GM19035 (cell line): ENCODE measurements at regions not wholly inside any gene's neighbourhood (a gene's known extent, or its start where the extent isn't known, plus 50 kb on each side); places are given as distances from the start of the nearest gene placed in this dataset.

Experiments
- ATAC-seq: cut with Tn5 transposase; IDR thresholded peaks from one replicate; pipeline ENCODE4 v1.9.1; 2021; ENCODE audit not compliant: unreplicated experiment

DNA sequence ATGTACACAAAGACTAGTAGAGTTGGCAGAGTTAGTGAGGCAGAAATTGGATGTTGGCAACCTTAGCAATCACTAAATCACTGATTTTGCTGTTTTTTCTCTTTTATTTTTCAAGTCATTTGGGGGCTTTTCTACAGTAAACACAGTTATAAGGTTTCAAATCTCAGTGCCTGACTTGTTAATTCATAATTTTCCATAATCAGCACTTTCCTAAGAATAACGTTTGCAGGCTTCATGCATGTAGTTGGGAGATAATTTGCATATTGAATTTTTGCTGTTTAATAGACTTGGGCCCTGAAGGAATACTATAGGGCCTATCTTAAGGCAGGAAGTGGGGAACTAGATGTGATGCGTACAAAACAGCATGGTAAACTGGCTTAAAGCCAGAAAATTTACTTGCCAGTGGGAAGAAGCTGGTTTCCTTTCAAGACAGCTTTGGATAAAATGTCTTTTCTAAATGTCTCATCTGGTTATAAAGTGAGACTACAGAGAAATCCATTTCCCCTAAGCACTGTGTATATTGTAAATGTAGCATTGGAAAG, 127.2 kb upstream of the SMIM21 start:
- ATAC-seq, result no peak

DNA sequence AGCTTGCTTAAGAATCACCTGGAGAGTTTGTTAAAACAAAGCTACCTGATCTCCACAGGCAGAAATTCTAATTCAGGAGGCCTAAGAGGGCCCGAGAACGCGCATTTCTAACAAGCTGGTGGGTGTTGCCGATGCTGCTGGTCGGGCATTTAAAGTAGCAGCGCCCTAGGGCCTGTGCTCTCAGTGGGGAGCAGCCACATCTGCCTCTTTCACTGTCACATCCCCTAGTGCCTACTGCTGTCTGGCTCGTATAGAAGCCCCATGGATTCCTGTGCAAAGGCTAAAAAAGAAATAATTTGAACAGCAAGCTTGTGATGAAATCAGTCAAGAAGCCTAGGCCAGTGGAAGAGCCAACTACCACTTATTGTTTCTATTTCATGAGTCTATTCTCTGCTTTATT, 126.7 kb upstream of the SMIM21 start:
- no peak for ATAC-seq

DNA sequence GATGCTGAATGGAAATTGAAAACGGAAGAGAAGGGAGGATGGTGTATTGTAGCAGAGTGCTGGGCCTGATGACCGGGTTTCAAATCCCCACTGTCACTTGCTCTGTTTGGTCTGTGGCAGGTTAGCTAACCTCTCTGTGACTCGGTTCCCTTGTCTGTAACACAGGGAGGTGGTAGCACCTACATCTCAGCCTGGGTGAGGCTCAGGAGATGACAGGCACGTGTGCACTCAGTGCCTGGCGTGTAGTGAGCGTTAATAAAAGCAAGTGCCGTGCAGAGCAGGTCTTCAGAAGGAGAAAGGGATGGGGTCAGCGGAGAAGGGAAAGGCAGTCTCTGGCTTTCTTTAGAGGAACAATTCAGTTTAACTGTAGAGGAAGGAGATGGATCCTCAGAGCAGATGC, 125.5 kb upstream of the SMIM21 start:
- ATAC-seq, result no peak

DNA sequence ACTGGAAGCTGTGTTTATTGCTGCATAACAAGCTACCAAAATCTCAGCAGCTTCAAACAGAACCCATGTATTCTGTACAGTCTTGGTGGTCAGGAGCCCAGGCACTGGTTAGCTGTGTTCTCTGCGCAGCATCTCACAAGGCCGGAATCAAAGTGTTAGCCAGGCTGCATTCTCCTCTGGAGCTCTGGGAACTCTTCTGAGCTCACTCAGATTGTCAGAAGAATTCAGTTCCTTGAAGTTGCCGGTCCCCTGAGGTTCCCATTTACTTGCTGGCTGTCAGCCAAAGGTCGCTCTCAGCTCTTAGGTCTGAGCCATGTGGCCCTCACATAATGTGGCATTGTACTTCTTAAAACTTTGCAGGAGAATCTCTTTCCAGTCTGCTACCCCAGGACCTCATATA, 123.6 kb upstream of the SMIM21 start:
- no peak for ATAC-seq

DNA sequence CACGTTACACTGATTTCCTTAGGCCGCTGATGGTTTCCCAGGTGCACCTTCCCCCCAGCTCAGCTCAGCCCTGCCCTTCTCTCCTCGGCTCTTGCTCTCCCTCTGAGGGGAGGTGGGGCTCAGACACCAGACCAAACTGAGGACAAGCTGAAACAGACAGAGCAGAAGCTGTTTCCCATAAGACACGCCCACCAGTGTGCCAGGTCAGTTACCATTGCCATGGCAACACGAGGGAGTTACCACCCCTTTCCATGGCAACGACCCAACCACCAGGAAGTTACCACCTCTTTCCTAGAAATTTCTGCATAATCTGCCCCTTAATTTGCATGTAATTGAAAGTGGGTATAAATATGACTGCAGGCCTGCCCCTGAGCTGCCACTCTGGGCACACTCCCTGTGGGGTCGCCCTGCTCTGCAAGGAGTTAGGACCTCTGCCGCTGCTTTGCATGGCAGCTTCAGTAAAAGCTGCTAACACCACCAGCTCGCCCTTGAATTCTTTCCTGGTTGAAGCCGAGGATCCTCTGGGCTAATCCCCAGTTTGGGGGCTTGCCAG, 120.9 kb upstream of the SMIM21 start:
- ATAC-seq, result no peak

DNA sequence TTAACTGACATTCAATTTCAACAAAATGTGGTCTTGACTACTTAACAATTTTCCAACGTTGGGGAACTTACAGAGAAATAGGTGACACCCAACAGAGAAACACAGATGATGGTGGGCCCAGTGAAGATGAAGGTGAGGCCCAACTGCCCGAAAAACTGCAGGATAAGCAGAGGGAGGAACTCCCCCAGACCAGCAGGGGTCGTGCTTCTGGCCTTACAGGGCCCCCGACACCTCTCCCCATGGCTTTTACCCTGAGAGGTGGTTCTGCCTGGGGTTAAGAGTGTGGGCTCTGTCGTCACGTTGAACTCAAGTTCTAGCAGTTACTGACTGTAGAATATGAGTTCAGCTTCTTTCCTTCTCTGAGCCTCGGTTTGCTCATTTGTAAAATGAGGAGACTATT, 119.5 kb upstream of the SMIM21 start:
- ATAC-seq, result no peak

DNA sequence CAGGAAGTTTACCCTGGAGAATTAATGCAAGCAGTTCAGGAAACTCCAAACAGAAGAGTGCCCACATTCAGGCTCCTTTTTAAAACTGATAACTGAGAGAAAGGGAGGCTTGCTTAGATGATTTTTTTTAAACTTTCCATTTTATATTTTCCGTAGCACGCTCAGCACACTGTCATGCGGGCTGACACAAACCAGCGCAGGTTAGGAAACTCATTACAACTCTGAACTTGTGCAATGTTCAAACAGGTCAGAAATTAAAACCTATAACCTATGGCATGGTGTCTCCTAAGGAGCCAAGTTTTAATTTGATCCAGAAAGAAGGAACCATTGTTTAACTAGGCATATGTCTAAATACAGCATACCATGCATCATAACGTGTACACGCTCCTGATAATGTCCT, 117.7 kb upstream of the SMIM21 start:
- no peak for ATAC-seq

DNA sequence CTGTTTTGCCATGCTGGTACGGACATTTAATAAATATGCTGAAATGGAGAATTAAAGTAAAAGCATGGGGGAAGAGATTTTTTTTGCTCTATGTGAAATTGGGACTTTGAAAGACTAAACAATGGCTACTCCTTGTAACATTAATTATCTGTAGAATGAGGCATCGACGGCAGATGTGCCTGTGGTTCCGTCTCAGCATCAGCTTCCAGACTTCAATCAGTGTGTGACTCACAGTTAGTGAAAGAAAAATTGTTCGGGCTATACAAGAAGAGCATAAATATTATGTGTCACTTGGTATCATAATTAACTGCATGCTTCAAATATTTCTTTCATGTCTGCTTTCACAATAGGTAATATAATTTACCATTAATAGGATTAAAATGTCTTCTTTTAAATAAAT, 117.0 kb upstream of the SMIM21 start:
- no peak for ATAC-seq

DNA sequence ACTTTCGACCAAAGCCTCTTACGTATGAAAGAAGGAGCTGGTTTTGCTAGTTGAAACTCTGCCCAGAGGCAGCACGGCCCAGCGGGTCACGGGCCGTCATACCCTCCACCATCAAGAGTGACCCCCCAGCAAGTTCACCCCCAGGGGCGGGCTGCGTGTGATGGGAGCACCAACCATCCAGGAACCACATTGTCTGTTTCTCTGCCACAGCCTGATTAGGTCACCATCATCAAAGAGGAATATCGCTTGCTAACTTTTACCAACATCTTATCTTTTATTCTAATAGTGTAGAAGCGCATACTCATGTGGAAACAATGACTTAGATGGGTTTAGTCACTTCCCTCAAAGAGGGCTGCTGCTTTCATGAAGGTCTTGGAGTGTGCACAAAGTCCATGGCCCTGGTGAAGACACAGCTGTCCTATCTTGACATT, 116.6 kb upstream of the SMIM21 start:
- no peak for ATAC-seq

DNA sequence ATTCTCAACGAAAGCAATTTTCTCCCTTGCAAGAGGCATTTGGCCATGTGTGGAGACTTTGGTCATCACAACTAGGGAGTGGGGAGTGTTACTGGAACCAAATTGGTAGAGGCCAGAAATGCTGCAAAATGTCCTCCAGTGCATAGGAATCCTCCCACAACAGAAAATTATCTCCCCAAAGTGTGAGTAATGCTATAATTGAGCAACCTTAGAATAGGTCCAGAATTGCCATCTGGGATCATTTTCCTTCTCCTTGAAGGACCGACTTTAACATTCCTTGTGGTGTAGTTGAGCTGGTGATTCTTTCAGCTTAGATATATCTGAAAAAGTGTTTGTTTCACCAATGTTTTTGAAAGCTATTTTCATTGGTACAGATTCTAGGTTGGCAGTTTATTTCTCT, 111.2 kb upstream of the SMIM21 start:
- ATAC-seq, result no peak

DNA sequence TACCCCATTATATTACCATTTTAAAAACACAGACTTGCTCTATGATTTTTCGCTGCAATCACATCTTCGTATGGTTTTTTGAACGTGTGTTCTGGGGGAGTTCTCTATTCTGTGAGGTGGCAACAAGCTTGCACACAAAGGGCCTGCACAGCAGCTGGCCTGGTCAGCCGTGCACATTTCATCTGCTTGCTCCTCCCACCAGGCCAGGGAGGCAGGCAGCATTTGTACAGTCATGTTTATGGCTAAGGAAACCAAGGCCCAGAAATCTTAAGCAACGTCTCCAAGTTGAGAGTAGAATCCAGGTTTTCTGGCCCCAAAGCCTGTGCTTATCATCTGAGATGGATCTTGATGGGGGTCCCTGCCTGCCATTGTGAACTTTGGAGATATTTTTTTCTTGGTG, 106.4 kb upstream of the SMIM21 start:
- ATAC-seq, result no peak

DNA sequence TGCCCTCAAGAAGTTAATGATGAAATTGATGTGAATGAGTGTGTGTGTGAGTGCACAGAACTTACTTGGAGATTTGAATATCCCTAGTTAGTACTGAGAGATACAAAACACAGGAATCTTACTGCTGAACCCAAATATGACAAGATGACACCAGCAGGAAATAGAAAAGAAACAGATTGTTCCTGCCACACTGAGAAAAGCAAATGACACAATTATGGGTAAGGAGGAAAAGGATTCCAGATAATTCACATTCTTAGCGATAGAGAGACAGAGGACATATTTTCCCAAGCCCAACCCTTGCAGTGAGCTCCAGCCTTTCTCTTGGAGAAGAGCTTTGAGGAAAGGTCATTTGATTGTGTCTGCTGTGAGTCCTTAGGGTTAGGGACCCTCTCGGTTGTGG, 105.7 kb upstream of the SMIM21 start:
- ATAC-seq, result no peak

DNA sequence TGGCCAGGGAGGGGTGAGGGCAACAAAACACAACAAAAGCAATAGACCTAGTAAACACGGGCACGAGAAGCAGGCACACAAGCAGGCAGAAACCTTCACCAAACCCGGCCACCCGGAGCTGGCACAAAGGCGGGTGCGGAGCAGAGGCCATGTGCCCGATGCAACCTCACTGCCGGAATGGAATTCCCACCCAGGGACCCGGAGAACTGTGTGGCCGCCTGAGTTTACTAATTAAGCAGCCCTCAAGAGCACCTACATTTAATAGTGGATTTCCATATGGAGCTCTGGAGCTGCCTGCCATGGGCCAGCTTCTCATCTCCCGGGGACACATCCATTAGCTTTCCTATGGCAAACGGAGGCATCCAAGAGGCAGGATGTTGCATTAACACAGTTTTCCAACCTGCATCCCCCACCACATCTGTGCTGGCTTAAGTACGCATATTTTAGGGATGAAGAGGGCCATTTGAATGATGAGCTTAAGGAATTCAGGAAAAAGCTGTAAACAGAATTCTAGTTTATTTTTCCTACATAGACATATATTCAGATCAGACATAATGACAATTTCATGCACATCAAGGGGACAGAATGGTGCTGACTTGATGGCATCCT, 104.5 kb upstream of the SMIM21 start:
- ATAC-seq, result no peak

DNA sequence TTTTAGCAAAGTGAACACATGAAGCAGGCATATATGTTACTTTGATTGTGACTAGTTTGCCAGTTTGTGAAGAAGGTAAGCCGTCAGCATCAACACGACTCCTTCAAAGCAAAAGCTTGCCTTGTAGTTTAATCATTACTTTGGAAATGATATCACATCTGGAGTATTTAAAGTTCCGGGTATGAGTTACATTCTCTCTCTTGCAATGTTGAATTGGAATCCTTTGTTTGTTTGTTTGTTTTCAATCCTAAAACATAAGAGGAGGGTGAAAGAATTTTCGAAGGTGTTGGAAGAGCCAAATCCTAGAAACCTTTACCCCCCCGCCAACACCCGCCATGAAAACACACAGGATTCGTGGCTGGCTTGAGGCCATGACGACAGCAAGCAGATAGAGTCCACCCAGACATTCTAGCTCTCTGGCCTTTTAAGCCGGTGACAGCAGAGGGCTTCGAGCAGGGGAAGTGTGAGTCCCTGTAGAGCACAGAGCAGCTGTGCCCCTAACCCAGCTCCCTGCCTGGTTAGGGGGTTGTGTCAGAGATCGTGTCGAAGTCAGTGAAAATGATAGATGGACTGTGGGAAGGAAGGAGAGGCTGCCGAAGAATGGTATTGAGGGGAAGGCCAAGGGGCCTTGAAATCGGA, 103.8 kb upstream of the SMIM21 start:
- no peak for ATAC-seq

DNA sequence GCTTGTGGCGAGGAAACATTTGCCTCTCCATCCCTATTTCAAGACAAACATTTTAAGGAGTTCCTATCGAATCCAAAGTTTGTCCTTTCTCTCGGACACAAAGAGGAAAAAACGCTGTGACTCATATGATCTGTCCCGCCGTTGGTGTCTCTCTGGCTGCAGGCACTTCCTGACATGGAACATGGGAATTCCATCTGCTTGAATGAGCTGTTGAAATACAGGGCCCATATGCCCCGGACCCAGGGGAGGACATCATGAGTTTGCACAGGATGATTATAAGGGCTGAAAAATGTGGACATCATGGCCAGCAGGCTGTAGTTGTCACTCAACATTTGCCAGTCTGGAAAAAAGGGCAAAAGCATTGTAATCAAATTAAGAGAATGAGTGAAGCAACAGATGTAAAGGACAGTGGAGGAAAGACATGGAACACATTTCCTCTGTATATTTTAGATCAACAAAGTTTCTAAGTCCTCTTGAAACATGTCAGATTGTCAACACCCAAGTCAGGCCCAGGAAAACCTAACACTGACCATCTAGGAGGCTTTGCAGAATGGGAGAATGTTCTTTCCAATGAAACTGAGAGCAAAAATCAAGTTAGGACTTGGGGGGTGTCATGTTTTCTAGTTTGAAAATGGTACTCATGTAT, 103.2 kb upstream of the SMIM21 start:
- no peak for ATAC-seq

DNA sequence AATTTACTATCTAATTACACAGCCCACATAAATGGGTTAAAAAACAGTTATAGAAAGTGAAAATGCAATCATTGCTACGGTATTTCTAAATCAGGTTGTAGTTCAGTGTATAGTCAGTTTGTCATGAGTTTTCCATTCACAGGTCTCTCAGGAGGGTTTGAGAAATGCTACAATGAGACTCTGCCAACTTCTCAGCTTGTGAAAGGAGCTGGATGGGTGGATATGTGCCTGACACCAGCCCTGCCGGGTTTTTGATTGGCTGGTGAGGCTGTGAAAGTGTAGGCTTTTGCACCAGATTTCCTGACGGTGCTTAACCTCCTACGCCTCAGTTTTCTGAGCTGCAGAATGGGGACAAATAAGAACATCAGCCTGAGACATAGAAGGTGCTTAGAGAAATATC, 102.6 kb upstream of the SMIM21 start:
- ATAC-seq, result no peak

DNA sequence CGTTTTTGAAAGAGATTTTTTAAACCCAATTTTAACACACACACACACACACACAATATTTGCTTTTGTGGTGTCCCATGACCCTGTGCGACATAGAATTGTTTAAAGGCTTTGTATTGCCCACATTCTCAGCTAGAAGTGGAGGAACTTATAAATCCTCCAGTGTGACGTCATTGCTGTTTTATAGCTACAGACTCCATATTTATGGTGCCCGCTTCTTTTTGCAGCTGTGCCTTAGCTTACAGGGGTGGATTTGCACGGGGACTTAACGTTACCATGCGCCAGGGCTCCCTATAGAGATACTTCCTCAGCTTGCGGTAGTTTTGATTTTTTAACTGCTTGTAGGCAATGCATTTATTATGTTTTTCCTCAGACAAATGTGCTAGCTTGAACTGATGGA, 101.9 kb upstream of the SMIM21 start:
- ATAC-seq, result no peak

DNA sequence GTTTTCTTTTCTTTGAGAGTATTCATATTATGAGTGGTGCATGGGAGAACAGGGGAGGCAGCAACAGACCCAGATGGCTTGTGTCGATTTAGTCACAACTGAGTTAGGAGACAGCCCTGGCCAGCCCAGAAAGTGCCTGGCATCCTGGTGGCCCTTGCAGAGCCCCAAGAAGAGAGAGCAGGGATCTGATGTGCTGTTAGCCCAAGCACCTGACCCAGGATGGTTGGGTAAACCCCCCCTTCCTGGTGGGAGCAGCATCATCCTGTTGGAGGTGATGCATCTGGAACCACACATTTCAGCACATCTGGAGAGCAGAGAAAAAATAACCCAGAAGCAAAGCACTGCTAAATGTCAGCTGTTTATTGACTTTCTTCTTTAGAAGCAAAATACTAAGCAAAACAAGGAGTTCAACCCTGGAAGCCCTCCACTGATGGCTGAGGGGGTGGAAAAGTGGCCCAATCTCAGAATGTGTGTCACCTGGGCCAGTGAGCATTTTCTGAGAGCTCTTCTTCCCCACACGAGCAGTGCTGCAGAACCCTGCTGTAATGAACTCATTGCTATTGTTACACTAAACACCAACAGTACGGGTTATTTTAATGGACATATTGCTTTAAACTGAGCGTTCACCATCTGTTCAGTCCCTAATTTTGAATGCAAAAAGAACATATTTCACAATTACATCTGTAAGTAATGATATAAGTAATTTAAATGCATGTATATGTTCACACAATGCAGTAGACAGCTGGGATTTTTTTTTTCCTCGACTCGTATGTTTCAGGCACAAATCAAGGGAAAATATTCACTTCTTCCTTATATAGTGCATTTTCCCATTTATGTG, 100.6 kb upstream of the SMIM21 start:
- no peak for ATAC-seq

DNA sequence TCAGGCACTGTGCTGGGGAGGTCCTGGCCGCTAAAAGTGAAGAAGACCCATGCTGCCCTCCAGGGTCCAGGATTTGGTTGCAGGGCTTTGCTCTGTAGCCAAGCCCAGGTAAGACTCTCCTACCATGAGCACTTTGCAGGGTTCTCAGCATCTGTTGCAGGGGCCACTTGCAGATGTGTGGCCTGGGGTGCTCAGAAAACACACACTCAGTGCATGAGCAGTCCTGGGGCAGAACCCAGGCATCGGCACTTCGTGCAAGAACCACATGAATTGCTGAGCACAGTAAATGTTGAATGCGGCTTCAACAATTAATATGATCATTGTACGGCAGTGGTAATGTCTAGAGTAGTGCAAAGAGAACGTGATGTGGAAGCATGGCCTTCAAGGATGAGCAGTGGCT, 98.5 kb upstream of the SMIM21 start:
- ATAC-seq, result no peak

DNA sequence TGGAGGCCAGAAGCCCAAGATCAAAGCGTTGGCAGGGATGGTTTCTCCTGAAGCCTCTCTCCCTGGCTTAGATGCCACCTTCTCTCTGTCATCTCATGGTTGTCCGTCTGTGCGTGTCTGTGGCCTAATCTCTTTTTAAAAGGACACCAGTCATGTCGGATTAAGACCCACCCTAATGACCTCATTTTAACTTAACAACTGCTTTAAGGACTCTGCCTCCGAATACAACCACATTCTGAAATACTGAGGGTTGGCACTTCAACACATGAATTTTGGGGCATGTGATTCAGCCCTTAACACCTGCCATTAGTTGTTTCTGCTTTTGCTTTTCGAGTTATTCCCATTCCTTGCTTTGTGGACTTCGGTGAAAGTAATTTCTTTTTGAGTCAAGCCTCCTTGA, 97.8 kb upstream of the SMIM21 start:
- ATAC-seq, result no peak

DNA sequence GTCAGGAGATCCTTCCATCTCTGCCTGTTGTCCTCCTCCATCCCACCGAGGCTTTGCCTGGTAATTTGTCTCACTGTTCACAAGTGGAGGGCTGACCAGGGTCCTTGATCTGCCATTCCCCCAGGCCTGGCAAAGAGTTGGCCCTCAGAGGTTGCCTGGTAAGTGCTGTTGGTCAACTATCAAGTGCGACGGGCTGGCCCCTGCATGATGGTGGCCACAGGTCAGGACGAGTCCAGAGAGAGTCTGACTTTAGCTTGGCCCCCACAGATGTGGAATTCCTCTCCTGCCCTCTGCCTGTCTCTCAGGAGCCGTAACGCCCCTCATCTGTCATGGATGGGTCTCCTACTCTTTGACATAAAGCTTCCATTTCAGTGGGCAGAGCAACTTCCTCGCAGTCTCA, 97.3 kb upstream of the SMIM21 start:
- ATAC-seq, result no peak
